ENCODE measurements at regions not wholly inside any gene's neighbourhood (a gene's known extent, or its start where the extent isn't known, plus 50 kb on each side); places are given as distances from the start of the nearest gene placed in this dataset.
A peak's percentile ranks its signal among the peaks of the same experiment; 100 is the strongest.

DNA sequence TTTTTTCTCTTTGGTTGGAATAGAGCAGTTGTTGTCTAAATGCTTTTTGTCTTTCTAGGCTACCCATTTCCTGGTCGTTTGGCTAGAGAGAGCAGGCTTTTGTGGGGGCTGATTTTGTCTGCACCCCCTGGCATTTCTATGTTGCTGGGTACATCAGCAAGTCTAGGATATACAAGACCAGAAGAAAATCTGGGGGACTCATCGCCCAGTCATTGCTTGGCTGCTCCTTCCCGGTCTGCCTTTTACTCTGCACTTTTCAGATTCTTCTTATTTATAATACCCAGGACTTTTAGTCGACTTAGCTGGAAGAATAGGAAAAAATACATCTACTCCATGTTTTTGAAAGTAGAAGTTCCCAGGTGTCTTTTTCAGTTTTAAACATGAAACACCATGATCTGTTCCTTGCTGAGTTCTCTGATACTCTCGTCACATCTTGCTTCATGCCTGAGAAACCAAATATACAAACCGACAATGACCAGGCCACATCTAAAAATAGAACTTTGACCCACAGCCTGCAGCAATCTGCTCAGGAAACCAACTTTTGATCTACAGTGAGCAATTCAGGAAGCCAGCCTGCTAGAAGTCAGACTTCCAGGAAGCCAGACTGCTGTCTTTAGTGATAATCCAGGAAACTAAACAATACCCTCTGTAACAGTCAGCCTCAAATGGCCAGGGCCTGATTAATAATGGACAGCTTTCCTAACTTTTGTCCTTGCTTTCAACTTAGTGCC is 163.8 kb upstream of the MEX3C start:
- POLR2A ChIA-PET: no interaction called here
- BruUV-seq (replicated peaks): no TSS peak
- Histone ChIP-seq H4K20me1 (ENCODE audit: insufficient read depth, low read length) (no peaks in the 10 kb centered on the region), H3K9ac (ENCODE audit: insufficient read depth, low read depth, low read length) (no peak overlapping the region), H3K4me1 (ENCODE audit: insufficient read depth, low read length) (peaks cover 29% of the 10 kb centered on the region), H3K4me3 (replicated peaks in 1 of 3; ENCODE audit: insufficient read depth in 1 of 3, low read depth in 2 of 3, low read length in 3 of 3) (peak overlapping the region in 2 of 3 experiments; percentile 9 to 23; a peak in 3 of 6 replicates), H3K79me2 (ENCODE audit: insufficient read depth, low read length) (no peaks in the 10 kb centered on the region), H3K9me3 (ENCODE audit: low read length) (no peaks in the 10 kb centered on the region), H3K27me3 (ENCODE audit: control insufficient read depth in 1 of 2, insufficient read depth in 2 of 2, low read length in 2 of 2) (0 out of 5 replicates have a peak, but pooled peaks cover 0 to 2% of the 10 kb centered on the region in 2 experiments), H3K27ac (ENCODE audit: extremely low read length, insufficient read depth, low read length) (peak overlapping the region; percentile 55), H2AFZ (ENCODE audit: low read length) (peak overlapping the region; percentile 31), H3K36me3 (replicated peaks in 1 of 2; ENCODE audit: control insufficient read depth in 1 of 2, insufficient read depth in 2 of 2, low read length in 2 of 2) (no peaks in the 10 kb centered on the region), H3K4me2 (ENCODE audit: low read depth, low read length) (peak overlapping the region; percentile 56)
- intact Hi-C loops (cut with micrococcal nuclease; ENCODE audit: unreplicated experiment) (loop anchor here (2.0 to 5.0 kb wide), 2 partner anchors 82 to 244 kb away; no protein-coding TSS in a partner anchor), in situ Hi-C loops (cut with HindIII; ENCODE audit: extremely low pct_ligation_motif_present, low pct_unique_long_range_greater_than_20kb) (no loop called here)
- CTCF ChIA-PET (ENCODE audit: low intra/inter-chr PET ratio, low total read pairs): no interaction called here
- WGBS (ENCODE audit: low lambda C conversion rate): 30% methylated on average over 6 of the region's 6 CpGs
- peak; percentile 60 for DNase-seq (ENCODE audit: low spot score)
- peak; percentile 85 for ATAC-seq
- peak; percentile 74 for FAIRE-seq
- no peak for TF ChIP-seq HNRNPH1 (optimal IDR thresholded peaks at IDR 0.05; ENCODE audit: low read depth, low read length)
- no peak for TF ChIP-seq NR0B2 (CRISPR knock-in tag; IDR thresholded peaks at IDR 0.05)
- TF ChIP-seq, protein P1, sequence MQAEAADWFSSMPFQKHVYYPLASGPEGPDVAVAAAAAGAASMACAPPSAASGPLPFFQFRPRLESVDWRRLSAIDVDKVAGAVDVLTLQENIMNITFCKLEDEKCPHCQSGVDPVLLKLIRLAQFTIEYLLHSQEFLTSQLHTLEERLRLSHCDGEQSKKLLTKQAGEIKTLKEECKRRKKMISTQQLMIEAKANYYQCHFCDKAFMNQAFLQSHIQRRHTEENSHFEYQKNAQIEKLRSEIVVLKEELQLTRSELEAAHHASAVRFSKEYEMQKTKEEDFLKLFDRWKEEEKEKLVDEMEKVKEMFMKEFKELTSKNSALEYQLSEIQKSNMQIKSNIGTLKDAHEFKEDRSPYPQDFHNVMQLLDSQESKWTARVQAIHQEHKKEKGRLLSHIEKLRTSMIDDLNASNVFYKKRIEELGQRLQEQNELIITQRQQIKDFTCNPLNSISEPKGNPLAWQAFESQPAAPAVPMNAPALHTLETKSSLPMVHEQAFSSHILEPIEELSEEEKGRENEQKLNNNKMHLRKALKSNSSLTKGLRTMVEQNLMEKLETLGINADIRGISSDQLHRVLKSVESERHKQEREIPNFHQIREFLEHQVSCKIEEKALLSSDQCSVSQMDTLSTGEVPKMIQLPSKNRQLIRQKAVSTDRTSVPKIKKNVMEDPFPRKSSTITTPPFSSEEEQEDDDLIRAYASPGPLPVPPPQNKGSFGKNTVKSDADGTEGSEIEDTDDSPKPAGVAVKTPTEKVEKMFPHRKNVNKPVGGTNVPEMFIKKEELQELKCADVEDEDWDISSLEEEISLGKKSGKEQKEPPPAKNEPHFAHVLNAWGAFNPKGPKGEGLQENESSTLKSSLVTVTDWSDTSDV (CRISPR knock-in tag; IDR thresholded peaks at IDR 0.05): no peak
- no peak for TF ChIP-seq ZNF775 (CRISPR knock-in tag; IDR thresholded peaks at IDR 0.05; ENCODE audit: borderline replicate concordance)
- no peak for TF ChIP-seq PAF1 (CRISPR knock-in tag; IDR thresholded peaks at IDR 0.05)
- no peak for TF ChIP-seq ZNF326 (CRISPR knock-in tag; IDR thresholded peaks at IDR 0.05; ENCODE audit: borderline replicate concordance)
- TF ChIP-seq, protein P2, sequence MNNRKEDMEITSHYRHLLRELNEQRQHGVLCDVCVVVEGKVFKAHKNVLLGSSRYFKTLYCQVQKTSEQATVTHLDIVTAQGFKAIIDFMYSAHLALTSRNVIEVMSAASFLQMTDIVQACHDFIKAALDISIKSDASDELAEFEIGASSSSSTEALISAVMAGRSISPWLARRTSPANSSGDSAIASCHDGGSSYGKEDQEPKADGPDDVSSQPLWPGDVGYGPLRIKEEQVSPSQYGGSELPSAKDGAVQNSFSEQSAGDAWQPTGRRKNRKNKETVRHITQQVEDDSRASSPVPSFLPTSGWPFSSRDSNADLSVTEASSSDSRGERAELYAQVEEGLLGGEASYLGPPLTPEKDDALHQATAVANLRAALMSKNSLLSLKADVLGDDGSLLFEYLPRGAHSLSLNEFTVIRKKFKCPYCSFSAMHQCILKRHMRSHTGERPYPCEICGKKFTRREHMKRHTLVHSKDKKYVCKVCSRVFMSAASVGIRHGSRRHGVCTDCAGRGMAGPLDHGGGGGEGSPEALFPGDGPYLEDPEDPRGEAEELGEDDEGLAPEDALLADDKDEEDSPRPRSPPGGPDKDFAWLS (CRISPR knock-in tag; IDR thresholded peaks at IDR 0.05; ENCODE audit: borderline replicate concordance): no peak
- no peak for TF ChIP-seq ZNF883 (CRISPR knock-in tag; IDR thresholded peaks at IDR 0.05; ENCODE audit: not compliant biosample characterization)
- TF ChIP-seq ZFP82 (CRISPR knock-in tag; IDR thresholded peaks at IDR 0.05; ENCODE audit: borderline replicate concordance): no peak
- no peak for TF ChIP-seq THAP7 (CRISPR knock-in tag; IDR thresholded peaks at IDR 0.05)
- peak; percentile 41 for TF ChIP-seq ASH2L (IDR thresholded peaks at IDR 0.05; ENCODE audit: insufficient read length, low read depth, low read length)
- TF ChIP-seq EED (CRISPR knock-in tag; IDR thresholded peaks at IDR 0.05): no peak
- TF ChIP-seq ZNF430 (CRISPR knock-in tag; IDR thresholded peaks at IDR 0.05): no peak
- TF ChIP-seq, protein P3, sequence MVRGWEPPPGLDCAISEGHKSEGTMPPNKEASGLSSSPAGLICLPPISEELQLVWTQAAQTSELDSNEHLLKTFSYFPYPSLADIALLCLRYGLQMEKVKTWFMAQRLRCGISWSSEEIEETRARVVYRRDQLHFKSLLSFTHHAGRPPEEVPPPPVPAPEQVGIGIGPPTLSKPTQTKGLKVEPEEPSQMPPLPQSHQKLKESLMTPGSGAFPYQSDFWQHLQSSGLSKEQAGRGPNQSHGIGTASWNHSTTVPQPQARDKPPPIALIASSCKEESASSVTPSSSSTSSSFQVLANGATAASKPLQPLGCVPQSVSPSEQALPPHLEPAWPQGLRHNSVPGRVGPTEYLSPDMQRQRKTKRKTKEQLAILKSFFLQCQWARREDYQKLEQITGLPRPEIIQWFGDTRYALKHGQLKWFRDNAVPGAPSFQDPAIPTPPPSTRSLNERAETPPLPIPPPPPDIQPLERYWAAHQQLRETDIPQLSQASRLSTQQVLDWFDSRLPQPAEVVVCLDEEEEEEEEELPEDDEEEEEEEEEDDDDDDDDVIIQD (CRISPR knock-in tag; IDR thresholded peaks at IDR 0.05; ENCODE audit: low read depth): no peak
- TF ChIP-seq NCOA2 (CRISPR knock-in tag; IDR thresholded peaks at IDR 0.05): peak; percentile 77

All from HepG2 (cell line).